Breast epithelium (tissue), 3 donors: ENCODE measurements at regions not wholly inside any gene's neighbourhood (a gene's known extent, or its start where the extent isn't known, plus 50 kb on each side); places are given as distances from the start of the nearest gene placed in this dataset.

Experiments
- POLR2A ChIP-seq: fragments of 450-650 bp; IDR thresholded peaks from one replicate; pipeline ENCODE4 v1.6.1; 2016; ENCODE audit warnings: antibody characterized with exemption, mild to moderate bottlenecking, moderate library complexity
- TF ChIP-seq, protein P1 (sequence below), 3 donors: fragments of 450-650 bp; IDR thresholded peaks; one replicate each; pipeline ENCODE4 v1.5.1; 2016 to 2017; ENCODE audit warnings: antibody characterized with exemption in 3 of 3, mild to moderate bottlenecking in 3 of 3, moderate library complexity in 3 of 3

DNA sequence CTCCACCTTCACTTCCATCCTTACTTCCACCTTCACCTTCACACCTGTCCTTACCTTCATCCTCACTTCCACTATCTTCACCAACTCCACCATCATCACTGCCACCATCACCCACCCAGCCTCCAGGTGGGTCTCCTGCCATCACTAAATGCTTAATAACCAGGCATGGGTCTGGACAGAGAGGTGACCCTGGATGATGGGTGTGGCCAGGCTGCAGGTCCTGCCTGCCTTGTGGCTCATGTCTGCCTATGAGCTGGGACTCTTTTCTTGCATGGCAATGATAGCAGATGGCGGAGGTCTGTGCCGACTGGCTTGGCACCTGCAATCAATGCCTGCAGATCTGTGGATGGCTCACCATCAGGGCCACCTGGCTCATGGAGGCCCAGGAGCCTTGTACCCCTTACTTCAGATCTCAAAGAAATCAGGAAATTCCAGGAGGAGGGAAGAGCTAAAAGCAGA is 60.1 kb upstream of the ELN start:
- TF ChIP-seq POLR2A = no peak
- TF ChIP-seq, protein P1, sequence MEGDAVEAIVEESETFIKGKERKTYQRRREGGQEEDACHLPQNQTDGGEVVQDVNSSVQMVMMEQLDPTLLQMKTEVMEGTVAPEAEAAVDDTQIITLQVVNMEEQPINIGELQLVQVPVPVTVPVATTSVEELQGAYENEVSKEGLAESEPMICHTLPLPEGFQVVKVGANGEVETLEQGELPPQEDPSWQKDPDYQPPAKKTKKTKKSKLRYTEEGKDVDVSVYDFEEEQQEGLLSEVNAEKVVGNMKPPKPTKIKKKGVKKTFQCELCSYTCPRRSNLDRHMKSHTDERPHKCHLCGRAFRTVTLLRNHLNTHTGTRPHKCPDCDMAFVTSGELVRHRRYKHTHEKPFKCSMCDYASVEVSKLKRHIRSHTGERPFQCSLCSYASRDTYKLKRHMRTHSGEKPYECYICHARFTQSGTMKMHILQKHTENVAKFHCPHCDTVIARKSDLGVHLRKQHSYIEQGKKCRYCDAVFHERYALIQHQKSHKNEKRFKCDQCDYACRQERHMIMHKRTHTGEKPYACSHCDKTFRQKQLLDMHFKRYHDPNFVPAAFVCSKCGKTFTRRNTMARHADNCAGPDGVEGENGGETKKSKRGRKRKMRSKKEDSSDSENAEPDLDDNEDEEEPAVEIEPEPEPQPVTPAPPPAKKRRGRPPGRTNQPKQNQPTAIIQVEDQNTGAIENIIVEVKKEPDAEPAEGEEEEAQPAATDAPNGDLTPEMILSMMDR (IDR thresholded peaks at IDR 0.05) = no peak
